ENCODE measurements at regions not wholly inside any gene's neighbourhood (a gene's known extent, or its start where the extent isn't known, plus 50 kb on each side); places are given as distances from the start of the nearest gene placed in this dataset.

DNA sequence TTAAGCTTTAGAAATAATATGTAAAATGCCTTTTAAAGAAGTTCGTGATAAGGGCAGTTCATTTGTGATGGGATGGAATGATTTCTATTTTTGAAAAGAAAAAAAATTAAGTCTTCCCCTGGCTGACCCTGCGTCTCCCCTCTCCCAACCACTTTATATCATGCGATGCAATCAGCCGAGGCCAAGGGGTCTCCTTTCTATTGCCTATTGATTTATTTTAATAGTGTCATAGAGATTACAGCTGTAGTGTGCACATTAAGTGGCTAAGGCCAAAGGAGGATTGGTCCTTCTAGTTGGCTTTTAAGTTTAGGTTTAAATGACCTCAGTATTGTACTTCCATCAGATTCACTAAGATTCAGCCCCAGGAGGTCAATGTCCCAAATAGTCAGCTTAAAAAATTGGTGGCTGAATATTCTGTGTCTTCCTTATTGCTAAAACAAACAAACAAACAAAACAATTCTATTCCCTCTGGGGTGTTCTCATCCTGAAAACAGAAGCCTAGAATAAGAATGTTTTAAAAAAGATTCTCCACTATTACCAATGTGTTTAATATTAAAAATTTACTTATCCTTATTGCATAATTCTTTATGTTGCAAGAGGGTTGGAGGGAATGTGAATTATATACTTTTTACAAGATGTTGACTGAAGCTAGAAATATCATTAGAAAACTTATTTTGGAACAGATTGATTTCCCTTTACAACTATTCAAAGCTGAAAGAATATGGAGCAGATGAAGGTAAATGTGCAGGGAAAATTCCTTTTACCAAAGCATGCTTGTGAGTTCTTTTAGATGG, 359.1 kb downstream of the SAMD5 start:
- DNase-seq (ENCODE audit: low read depth in 1 of 2, low spot score in 1 of 2) (no peak), ATAC-seq (no peak), FAIRE-seq (no peak)
- ChIA-PET POLR2A (no interaction called here), CTCF (no interaction called here)
- no peaks in the 10 kb centered on the region for H3K4me1 ChIP-seq
- H3K9me3 ChIP-seq = no peaks in the 10 kb centered on the region
- H3K27ac ChIP-seq = no peak overlapping the region
- 72% methylated on average over 4 of the region's 4 CpGs for WGBS (ENCODE audit: missing lambda C conversion rate)
- TF ChIP-seq FOXS1 (CRISPR knock-in tag; IDR thresholded peaks at IDR 0.05) (no peak), ZFP36 (IDR thresholded peaks at IDR 0.05; ENCODE audit: borderline replicate concordance, partially characterized antibody) (no peak), CHD4 (IDR thresholded peaks at IDR 0.05; ENCODE audit: borderline replicate concordance) (no peak), TP53 (CRISPR knock-in tag; IDR thresholded peaks at IDR 0.05) (no peak), HOXA7 (CRISPR knock-in tag; IDR thresholded peaks at IDR 0.05) (no peak), HEYL (CRISPR knock-in tag; IDR thresholded peaks at IDR 0.05) (no peak), RFX5 (IDR thresholded peaks at IDR 0.05) (no peak), ZSCAN20 (CRISPR knock-in tag; IDR thresholded peaks at IDR 0.05) (no peak), FOSB (CRISPR knock-in tag; IDR thresholded peaks at IDR 0.05) (no peak), ZNF302 (CRISPR knock-in tag; IDR thresholded peaks at IDR 0.05) (no peak), PHF8 (IDR thresholded peaks at IDR 0.05; ENCODE audit: borderline replicate concordance, low read depth) (no peak)
- TF ChIP-seq, protein P1, sequence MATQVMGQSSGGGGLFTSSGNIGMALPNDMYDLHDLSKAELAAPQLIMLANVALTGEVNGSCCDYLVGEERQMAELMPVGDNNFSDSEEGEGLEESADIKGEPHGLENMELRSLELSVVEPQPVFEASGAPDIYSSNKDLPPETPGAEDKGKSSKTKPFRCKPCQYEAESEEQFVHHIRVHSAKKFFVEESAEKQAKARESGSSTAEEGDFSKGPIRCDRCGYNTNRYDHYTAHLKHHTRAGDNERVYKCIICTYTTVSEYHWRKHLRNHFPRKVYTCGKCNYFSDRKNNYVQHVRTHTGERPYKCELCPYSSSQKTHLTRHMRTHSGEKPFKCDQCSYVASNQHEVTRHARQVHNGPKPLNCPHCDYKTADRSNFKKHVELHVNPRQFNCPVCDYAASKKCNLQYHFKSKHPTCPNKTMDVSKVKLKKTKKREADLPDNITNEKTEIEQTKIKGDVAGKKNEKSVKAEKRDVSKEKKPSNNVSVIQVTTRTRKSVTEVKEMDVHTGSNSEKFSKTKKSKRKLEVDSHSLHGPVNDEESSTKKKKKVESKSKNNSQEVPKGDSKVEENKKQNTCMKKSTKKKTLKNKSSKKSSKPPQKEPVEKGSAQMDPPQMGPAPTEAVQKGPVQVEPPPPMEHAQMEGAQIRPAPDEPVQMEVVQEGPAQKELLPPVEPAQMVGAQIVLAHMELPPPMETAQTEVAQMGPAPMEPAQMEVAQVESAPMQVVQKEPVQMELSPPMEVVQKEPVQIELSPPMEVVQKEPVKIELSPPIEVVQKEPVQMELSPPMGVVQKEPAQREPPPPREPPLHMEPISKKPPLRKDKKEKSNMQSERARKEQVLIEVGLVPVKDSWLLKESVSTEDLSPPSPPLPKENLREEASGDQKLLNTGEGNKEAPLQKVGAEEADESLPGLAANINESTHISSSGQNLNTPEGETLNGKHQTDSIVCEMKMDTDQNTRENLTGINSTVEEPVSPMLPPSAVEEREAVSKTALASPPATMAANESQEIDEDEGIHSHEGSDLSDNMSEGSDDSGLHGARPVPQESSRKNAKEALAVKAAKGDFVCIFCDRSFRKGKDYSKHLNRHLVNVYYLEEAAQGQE (IDR thresholded peaks at IDR 0.05) = no peak
- TF ChIP-seq, protein P2, sequence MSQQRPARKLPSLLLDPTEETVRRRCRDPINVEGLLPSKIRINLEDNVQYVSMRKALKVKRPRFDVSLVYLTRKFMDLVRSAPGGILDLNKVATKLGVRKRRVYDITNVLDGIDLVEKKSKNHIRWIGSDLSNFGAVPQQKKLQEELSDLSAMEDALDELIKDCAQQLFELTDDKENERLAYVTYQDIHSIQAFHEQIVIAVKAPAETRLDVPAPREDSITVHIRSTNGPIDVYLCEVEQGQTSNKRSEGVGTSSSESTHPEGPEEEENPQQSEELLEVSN (IDR thresholded peaks at IDR 0.05; ENCODE audit: borderline replicate concordance, low read depth) = no peak
- H3K4me2 ChIP-seq = no peak overlapping the region
- H3K4me3 ChIP-seq = no peak overlapping the region

DNA sequence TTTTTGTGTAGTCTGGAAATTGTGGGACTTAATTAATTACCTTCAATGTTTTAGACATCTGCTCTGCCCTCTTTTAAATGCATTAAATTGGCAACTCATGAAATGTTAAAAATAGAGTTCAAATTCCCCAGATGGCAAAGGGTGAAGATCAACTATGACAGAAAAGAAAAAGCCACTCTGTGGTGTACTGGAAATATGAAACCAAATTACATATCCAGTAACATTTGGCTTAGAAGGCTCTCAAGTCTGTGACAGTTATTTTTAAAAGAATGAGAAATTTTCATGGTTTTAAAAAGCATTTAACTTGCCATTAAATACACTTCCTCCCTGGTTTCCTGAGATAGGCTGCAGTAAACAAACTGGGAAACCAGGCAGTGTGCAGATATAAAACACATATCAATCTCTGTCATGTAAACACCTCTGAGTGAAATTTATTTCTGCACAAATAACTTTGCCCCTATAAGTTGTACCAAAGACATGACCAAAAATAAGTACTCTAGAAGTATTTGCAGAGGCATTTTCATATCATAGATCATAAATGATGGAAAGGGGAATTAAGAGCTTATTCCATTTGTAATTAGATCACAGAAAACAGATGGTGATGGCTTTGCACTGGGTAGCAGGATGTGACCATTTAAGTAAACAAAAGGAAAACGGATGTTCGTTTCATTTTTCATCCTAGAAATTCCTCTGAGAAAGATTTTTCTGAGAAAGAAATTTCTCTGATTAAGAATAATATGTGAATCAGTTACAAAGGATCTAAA, 360.1 kb downstream of the SAMD5 start:
- 30% methylated on average over 2 of the region's 2 CpGs for WGBS (ENCODE audit: missing lambda C conversion rate)
- H3K4me2 ChIP-seq = no peak overlapping the region
- DNase-seq (ENCODE audit: low read depth in 1 of 2, low spot score in 1 of 2) (no peak), ATAC-seq (no peak), FAIRE-seq (no peak)
- no peaks in the 10 kb centered on the region for H3K4me1 ChIP-seq
- H3K4me3 ChIP-seq = no peak overlapping the region
- H3K27ac ChIP-seq = no peak overlapping the region
- TF ChIP-seq NPAS2 (CRISPR knock-in tag; IDR thresholded peaks at IDR 0.05; ENCODE audit: borderline replicate concordance) (no peak), RCOR1 (IDR thresholded peaks at IDR 0.05; ENCODE audit: low read depth, low read length) (no peak)
- TF ChIP-seq, protein P2 (IDR thresholded peaks at IDR 0.05; ENCODE audit: borderline replicate concordance, low read depth) = no peak
- TF ChIP-seq, protein P1 (IDR thresholded peaks at IDR 0.05) = no peak
- ChIA-PET CTCF (no interaction called here), POLR2A (no interaction called here)
- H3K9me3 ChIP-seq = no peaks in the 10 kb centered on the region
